ENCODE measurements at regions not wholly inside any gene's neighbourhood (a gene's known extent, or its start where the extent isn't known, plus 50 kb on each side); places are given as distances from the start of the nearest gene placed in this dataset.

GRCh38 chr7:42618651-42619360, 293.1 kb downstream of the C7orf25 start:
- ChIA-PET POLR2A (interaction anchor here (0.7 kb wide), 1 partner anchor 8 kb away, joined by 4 read pairs; no protein-coding TSS in a partner anchor), CTCF (interaction anchor here (0.6 to 1.2 kb wide), 3 partner anchors 643 to 726 kb away, joined by 3 read pairs; no protein-coding TSS in a partner anchor)
- no peak for TF ChIP-seq CTCF (IDR thresholded peaks at IDR 0.05; ENCODE audit: unreplicated experiment)
- Mint-ChIP-seq H3K27ac (ENCODE audit: low read depth, unreplicated experiment) (no peak overlapping the region), H3K4me3 (ENCODE audit: unreplicated experiment) (no peak overlapping the region), H3K36me3 (ENCODE audit: insufficient read depth, unreplicated experiment) (no peaks in the 10 kb centered on the region), H3K4me1 (ENCODE audit: insufficient read depth, unreplicated experiment) (peaks cover 5% of the 10 kb centered on the region), H3K9me3 (ENCODE audit: unreplicated experiment) (no peaks in the 10 kb centered on the region), H3K27me3 (ENCODE audit: insufficient read depth, unreplicated experiment) (no peaks in the 10 kb centered on the region)
- no peak for DNase-seq (ENCODE audit: unreplicated experiment)
- BruUV-seq (replicated peaks), result no TSS peak
- intact Hi-C loops (cut with micrococcal nuclease), result no loop called here

DNA sequence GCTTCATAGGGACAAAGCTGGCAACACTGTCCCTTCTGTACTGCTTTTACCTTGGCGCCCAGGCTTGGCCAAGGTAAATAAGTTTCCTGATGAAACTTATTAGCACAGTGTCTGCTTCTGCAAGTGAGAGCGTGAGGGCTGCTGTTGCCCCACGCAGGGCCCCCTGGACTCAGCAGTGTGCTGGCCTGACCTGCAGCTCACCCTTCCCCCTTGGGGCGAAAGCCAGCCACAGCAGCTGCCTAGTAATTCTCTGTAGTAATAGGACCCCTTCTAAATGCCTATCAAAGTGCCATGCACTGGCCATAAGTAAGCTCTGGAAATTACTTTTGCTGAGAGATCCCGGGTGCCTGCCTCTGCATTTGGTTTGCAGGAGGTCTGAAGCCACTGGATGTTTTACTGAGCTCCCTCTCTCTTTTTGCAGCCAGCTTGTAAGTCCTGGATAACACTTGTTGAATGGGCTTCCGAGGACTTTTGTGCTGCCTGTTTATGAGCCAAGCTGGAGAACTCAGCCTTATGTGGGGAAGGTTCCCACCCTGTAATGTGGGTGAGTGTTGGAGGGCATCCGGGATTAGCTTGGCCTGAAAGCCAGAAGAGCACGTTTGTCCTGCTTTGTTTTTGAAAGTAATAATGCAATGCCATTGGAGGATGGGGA, 293.9 kb downstream of the C7orf25 start:
- ChIA-PET POLR2A (interaction anchor here (1.1 kb wide), 1 partner anchor 9 kb away, joined by 3 read pairs; no protein-coding TSS in a partner anchor), CTCF (interaction anchor here (1.2 kb wide), 1 partner anchor 677 kb away, joined by 3 read pairs; no protein-coding TSS in a partner anchor)
- no peaks in the 10 kb centered on the region for H3K9me3 Mint-ChIP-seq (ENCODE audit: unreplicated experiment)
- H3K27ac Mint-ChIP-seq (ENCODE audit: low read depth, unreplicated experiment), result no peak overlapping the region
- peaks cover 5% of the 10 kb centered on the region for H3K4me1 Mint-ChIP-seq (ENCODE audit: insufficient read depth, unreplicated experiment)
- intact Hi-C loops (cut with micrococcal nuclease), result no loop called here
- no peak overlapping the region for H3K4me3 Mint-ChIP-seq (ENCODE audit: unreplicated experiment)
- BruUV-seq (replicated peaks), result no TSS peak
- no peaks in the 10 kb centered on the region for H3K27me3 Mint-ChIP-seq (ENCODE audit: insufficient read depth, unreplicated experiment)
- no peak for DNase-seq (ENCODE audit: unreplicated experiment)
- no peaks in the 10 kb centered on the region for H3K36me3 Mint-ChIP-seq (ENCODE audit: insufficient read depth, unreplicated experiment)
- TF ChIP-seq CTCF (IDR thresholded peaks at IDR 0.05; ENCODE audit: unreplicated experiment), result no peak

DNA sequence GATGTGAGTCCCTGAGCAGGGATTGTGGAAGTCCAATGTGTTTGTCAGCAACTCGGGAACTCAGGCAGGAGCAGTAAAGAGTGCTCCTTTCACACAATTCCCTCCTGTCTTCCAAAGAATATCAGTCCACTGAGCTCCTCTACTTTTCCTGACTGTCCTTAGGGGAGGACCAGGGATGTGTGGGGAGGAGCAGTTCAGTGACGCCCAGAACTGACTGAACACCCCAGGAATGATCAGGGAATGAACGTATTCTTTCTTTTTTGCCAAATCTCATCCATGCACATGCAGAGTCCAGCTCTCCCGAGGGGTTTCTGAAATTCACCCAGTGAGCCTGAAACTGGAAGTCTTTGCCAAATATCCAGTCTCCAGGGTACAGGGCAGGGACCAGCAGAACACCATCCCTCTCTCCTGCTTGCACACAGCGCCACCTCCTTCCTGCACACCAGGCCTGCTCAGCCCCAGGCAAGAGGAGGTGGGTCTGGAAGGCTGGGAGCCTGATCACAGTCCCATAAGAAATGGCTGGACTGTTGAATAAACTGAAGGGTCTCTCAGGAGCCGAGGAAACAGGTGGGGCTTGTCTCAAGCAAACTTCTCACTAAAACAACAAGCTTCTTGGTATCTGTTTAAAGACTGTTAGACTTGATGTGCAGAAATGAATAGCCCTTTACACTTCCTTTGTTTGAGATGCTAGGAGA, 294.7 kb downstream of the C7orf25 start:
- BruUV-seq (replicated peaks), result no TSS peak
- ChIA-PET POLR2A (interaction anchor here (0.7 to 1.1 kb wide), 2 partner anchors 8 kb away, joined by 3 read pairs; no protein-coding TSS in a partner anchor), CTCF (interaction anchor here (1.2 kb wide), 1 partner anchor 676 kb away, joined by 3 read pairs; no protein-coding TSS in a partner anchor)
- intact Hi-C loops (cut with micrococcal nuclease), result no loop called here
- no peak for DNase-seq (ENCODE audit: unreplicated experiment)
- Mint-ChIP-seq H3K4me1 (ENCODE audit: insufficient read depth, unreplicated experiment) (peaks cover 5% of the 10 kb centered on the region), H3K27ac (ENCODE audit: low read depth, unreplicated experiment) (no peak overlapping the region), H3K4me3 (ENCODE audit: unreplicated experiment) (no peak overlapping the region), H3K9me3 (ENCODE audit: unreplicated experiment) (no peaks in the 10 kb centered on the region), H3K36me3 (ENCODE audit: insufficient read depth, unreplicated experiment) (no peaks in the 10 kb centered on the region), H3K27me3 (ENCODE audit: insufficient read depth, unreplicated experiment) (no peaks in the 10 kb centered on the region)
- no peak for TF ChIP-seq CTCF (IDR thresholded peaks at IDR 0.05; ENCODE audit: unreplicated experiment)

DNA sequence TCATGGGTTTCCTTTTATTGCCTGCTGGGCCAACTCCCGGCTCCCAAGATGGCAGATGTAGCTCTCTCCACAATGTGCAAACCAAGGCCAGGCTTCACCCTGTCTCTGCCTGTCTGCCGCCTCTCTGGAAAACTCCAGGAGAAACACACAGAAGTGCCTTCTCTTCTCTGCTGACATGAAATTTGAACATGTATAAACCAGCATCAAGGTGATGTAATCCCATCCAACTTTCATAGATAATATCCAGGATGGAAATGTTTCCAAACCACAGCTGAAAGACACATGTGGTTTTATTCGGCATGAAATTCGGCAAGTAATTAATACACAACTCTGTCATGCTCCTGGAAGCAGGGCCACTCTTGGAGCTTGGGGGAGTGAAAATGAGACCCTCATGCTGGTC, 297.2 kb downstream of the C7orf25 start:
- Mint-ChIP-seq H3K27ac (ENCODE audit: low read depth, unreplicated experiment) (no peak overlapping the region), H3K4me1 (ENCODE audit: insufficient read depth, unreplicated experiment) (peaks cover 5% of the 10 kb centered on the region), H3K36me3 (ENCODE audit: insufficient read depth, unreplicated experiment) (no peaks in the 10 kb centered on the region), H3K4me3 (ENCODE audit: unreplicated experiment) (no peak overlapping the region), H3K9me3 (ENCODE audit: unreplicated experiment) (no peaks in the 10 kb centered on the region), H3K27me3 (ENCODE audit: insufficient read depth, unreplicated experiment) (no peaks in the 10 kb centered on the region)
- no peak for DNase-seq (ENCODE audit: unreplicated experiment)
- no TSS peak for BruUV-seq (replicated peaks)
- intact Hi-C loops (cut with micrococcal nuclease), result no loop called here
- ChIA-PET CTCF (interaction anchor here (0.5 to 0.6 kb wide), 2 partner anchors 52 to 332 kb away, joined by 3 read pairs; no protein-coding TSS in a partner anchor), POLR2A (interaction anchor here (0.6 kb wide), 1 partner anchor 381 kb away, joined by 3 read pairs; no protein-coding TSS in a partner anchor)
- no peak for TF ChIP-seq CTCF (IDR thresholded peaks at IDR 0.05; ENCODE audit: unreplicated experiment)
